ENCODE measurements at regions not wholly inside any gene's neighbourhood (a gene's known extent, or its start where the extent isn't known, plus 50 kb on each side); places are given as distances from the start of the nearest gene placed in this dataset.

DNA sequence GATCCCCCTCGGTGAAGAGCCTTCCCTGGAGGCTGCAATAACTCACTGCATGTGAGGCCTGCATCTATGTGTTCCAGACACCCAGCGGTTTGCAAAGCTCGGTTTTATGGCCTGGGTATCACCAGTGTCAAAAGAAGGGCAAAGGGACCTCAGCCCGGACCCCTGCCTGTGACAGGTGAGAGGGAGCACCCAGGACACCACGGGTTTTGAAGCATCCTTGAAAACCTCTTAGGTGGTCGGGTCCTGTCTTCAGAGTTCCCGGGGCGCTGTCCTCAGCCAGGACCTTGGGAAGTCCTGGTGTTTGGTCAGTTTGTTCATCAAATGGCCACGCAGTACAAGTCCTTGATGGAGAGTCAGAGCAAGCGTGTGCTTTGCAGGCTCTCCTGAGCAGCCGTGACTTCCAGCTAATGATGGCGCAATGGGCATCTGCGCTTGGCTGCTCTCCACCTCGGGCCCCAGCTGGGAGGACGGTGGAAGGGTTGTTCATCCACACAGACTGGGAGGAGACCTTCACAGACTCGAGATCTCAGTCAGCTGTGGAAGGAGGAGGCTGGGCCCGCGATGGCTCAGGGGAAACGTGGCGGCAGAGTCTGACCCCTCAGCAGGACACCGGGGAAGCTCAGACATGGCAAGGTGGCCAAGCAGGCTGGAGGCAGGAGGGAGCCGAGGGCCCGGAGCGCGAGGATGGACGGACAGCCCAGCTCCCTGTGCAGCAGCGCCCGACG, 113.1 kb upstream of the GPC1 start:
- TF ChIP-seq, protein P1, sequence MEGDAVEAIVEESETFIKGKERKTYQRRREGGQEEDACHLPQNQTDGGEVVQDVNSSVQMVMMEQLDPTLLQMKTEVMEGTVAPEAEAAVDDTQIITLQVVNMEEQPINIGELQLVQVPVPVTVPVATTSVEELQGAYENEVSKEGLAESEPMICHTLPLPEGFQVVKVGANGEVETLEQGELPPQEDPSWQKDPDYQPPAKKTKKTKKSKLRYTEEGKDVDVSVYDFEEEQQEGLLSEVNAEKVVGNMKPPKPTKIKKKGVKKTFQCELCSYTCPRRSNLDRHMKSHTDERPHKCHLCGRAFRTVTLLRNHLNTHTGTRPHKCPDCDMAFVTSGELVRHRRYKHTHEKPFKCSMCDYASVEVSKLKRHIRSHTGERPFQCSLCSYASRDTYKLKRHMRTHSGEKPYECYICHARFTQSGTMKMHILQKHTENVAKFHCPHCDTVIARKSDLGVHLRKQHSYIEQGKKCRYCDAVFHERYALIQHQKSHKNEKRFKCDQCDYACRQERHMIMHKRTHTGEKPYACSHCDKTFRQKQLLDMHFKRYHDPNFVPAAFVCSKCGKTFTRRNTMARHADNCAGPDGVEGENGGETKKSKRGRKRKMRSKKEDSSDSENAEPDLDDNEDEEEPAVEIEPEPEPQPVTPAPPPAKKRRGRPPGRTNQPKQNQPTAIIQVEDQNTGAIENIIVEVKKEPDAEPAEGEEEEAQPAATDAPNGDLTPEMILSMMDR (IDR thresholded peaks at IDR 0.05): no peak
- TF ChIP-seq POLR2A (IDR thresholded peaks at IDR 0.05): no peak

All from heart left ventricle (tissue), 13 donors.